A172 (cell line): ENCODE measurements at regions not wholly inside any gene's neighbourhood (a gene's known extent, or its start where the extent isn't known, plus 50 kb on each side); places are given as distances from the start of the nearest gene placed in this dataset.
A peak's percentile ranks its signal among the peaks of the same experiment; 100 is the strongest.
"Not testable (repeated sequence)": the region's sequence is repeated elsewhere in the genome, so short reads cannot be mapped to it uniquely, and the experiment has no call there.

Source experiments
- DNase-seq: peaks from one replicate; pipeline ENCODE4 v3.0.0-alpha.2; 2015; ENCODE audit warnings: low spot score

DNA sequence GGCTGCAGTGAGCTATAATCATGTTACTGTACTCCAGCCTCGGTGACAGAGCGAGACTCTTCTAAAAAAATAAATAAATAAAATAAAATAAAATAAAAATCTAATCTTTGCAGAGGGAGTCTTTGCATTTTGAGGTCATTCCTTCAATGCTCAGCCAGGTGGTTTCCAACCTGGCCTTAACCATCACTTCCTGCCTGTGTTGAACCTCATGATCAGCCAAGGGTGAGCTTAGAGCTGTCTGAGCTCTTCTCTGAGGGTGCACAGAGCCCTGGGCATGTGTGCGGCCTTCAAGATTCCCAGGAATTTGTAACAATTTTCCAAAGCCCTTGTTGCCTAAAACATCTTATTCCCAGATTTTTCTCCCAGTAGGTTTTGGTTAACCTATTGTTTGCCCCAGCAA is 94.3 kb downstream of the KCNJ12 start:
- not testable (repeated sequence) for DNase-seq

- DNase-seq, result no peak
These were observed 94.7 kb downstream of the KCNJ12 start for GRCh38 chr17:21470861-21471260.

DNA sequence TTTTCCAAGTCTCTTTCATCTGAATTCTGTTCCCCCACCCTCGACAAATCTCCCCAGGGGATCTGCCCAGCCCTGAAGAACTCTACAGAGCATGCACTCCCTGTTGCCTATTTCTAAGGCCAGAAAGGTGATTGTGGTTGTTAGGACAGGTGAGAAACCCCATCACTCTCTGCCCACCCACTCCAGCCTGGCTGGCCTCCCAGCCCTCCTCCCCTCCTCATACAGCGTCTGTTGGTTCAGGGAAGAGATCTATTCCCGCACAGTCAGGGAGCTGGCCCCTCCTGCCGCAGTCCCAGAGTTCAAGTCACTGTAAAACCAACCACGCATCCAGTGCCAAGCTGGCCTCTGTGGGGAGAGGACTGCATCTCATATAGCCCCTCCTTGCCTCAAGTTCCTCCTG is 98.7 kb downstream of the KCNJ12 start:
- DNase-seq, result no peak

GRCh38 chr17:21475571-21475970 is 99.4 kb downstream of the KCNJ12 start:
- no peak for DNase-seq

GRCh38 chr17:21476867-21477266 is 100.7 kb downstream of the KCNJ12 start:
- no peak for DNase-seq

DNA sequence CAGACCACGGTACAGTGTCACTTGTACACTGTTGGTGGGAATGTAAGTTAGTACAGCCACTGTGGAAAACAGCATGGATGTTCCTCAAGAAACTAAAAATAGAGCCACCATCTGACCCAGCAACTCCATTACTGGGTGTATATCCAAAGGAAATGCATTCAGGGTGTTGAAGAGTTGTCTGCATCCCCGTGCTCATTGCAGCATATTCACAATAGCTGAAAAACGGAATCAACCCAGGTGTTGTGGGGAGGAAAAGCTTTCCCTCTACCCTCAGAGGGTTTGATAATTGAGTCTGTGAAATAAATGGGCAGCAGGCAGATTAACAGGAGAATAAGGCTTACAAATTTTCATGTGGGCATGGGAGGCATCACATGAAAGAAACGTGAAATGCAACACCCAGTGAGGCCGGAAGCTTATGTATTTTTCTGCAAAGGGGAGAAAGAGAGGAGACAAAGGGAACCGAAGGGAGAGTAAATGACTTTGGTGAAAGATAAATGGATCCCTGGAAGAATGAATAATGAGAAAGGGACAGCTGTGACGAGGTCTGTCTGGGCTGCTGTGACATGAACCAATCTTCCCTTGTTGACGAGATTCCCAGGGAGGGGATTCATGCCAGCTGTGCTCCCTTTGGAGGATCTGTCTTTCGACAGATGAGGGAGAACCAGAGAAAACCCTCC is 106.2 kb downstream of the KCNJ12 start:
- no peak for DNase-seq

DNA sequence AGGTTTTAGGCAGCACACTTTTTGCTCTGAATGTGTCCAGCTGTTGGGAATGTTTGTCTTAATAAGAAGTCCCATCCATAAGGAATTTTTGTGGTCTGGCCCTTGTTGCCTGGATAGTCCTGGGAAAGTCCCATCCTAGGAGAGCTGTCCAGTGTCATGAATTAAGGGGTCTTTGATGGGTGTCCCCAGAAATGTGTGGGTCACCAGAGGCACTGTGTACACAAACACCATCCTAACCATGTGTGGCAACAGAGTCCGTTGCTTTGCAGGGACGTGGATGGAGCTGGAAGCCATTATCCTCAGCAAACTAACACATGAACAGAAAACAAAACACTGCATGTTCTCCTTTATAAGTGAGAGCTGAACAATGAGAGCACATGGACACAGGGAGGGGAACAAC is 111.9 kb downstream of the KCNJ12 start:
- DNase-seq, result peak; percentile 6

- no peak for DNase-seq
These were observed 117.8 kb downstream of the KCNJ12 start for GRCh38 chr17:21493993-21494392.

DNA sequence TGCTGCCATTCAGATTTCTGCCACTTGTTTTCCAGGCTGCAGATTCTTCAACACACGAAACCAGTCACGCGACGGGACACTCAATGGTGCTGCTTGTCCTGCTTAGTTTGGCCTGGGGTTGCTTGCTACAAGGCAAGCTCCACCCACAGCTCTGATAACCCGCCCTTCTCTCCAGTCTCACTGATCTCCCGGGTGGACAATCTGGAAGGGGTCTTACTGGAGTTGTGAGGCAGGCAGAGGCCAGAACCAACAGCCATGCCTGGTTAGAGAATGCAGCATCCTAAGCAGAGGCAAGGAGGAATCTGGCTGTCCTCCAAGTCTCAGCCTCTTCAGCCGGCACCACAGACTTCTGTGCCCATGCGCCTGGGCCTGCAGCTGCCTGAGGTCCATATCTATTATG is 119.1 kb downstream of the KCNJ12 start:
- no peak for DNase-seq

DNA sequence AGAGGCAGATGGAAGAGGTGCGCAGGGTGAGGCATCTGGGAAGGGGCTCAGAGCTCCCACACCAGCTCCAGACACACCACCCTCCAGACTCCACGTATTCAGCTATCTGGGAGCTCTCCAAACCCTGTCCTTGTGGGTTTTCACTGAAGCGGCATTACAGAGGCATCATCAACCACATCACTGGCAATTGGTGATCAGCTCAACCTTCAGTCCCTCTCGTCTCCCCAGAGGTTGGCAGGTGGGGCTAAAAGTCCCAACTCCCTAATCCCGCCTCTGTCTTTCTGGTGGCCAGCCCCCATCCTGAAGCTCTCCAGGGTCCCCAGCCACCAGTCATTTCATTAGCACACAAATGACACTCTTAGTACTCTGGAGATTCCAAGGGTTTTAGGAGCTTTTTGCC is 123.9 kb downstream of the KCNJ12 start:
- no peak for DNase-seq

DNA sequence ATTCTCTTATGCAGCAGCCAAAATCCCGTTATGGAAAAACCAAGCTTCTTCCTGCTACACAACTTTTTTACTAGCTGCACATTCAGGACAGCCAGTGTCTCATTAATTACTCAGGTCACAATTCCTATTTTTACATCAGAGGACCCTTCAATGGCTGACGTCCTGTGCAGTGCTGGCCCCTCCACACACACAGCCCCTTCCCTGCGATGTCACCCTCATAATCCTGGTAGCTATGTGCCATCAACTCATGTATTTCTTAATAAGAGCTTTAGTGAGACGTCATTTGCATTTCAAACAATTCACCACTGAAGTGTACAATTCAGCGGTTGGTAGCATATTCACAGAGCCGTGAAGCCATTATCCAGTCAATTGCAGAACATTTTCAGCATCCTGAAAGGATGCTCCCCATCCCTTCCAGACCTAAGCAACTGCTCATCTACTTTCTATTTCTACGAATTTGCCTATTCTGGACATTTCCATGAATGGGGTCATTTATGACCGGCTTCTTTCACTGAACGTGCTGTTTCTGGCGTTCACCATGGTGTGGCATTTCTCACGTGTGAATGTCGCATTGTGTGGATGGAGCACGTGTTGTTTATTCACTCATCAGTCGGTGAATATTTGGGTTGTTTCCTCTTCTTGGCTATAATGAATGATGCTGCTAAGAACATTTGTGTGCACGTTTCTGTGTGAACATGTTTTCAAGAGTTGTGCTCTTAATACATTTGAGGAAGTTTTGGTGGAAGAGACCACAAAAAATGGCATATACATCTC is 126.0 kb downstream of the KCNJ12 start:
- not testable (repeated sequence) for DNase-seq

- no peak for DNase-seq
These were observed 130.0 kb downstream of the KCNJ12 start for GRCh38 chr17:21505819-21506815.

GRCh38 chr17:21507806-21508205 is 131.6 kb downstream of the KCNJ12 start:
- DNase-seq, result not testable (repeated sequence)

DNA sequence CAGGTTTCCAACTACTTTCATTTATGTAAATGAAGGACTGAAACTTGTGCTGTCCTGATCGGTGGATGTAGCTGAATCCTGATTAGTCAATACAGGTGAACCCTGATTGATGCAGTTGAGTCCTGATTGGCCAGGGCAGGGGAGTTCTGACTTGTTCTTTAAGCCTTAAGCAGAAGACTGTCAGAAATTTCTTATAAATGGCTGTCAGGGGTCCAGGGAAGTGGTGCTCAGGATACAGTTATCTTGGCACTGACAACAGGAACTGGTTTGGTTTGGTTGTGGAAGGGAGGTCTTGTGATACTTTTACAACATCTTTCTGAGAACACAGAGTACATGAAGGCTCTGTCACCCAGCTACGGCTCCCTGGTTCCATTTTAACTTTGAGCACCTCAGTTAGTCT is 132.1 kb downstream of the KCNJ12 start:
- no peak for DNase-seq

DNA sequence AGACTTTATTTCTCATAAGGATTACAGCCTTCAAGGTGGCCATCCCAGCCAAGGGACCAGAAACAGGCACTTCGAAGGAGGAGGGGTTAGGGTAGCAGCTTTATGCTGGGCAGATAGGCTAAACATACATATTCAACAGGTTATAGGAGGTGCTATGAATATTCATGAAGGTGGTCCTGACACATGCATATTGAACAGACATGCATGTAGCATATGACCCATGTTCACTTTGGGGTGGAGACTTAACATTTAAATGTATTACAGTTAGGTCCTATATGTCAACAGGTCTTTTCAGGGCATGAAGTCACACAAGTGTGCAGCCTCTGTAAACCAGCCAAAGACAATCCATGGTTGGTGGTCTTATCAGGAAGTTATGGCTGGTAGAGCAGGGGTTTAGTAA is 133.2 kb downstream of the KCNJ12 start:
- DNase-seq, result not testable (repeated sequence)

- DNase-seq, result no peak
These were observed 134.7 kb downstream of the KCNJ12 start for GRCh38 chr17:21510686-21511362.

- peak; percentile 73 for DNase-seq
These were observed 135.4 kb downstream of the KCNJ12 start for GRCh38 chr17:21511363-21512195.

DNA sequence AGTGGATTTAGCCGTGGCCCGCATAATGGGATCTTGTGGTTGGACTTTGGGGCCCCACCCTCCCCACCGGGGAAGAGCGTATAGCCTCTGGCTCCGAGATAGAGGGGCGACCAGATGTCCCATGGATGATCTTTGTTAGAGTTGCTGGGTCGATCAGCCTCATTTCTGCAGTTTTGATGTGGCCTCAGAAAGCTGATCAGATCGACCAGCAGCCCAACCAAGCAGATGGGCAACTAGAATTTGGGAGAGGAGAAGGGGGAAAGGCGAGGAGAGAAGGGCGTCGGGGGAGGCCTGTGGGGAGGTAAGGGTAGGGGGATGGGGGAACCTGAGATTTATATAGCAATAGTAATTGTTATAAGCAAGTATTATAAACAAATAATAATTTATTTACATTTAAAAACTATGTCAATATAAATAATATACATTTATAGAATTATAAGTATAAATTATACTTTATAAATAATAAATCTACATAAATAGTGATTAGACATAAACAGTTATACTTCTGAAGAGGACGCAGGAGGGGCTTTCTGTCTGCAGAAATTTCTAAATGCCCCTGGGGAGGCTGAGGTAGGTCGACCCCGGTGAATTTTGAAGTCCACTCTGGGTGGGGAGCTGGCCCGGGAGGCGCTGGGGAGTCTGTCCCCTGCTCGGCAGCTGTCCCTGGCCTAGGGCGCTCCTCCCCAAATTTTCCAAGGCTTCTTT is 136.3 kb downstream of the KCNJ12 start:
- no peak for DNase-seq

GRCh38 chr17:21513012-21513570 is 136.9 kb downstream of the KCNJ12 start:
- peak; percentile 49 for DNase-seq

- not testable (repeated sequence) for DNase-seq
These were observed 138.4 kb downstream of the KCNJ12 start for GRCh38 chr17:21514567-21514966.
